ENCODE measurements at regions not wholly inside any gene's neighbourhood (a gene's known extent, or its start where the extent isn't known, plus 50 kb on each side); places are given as distances from the start of the nearest gene placed in this dataset.

GRCh38 chr1:9434247-9435152 lies 104.8 kb upstream of the SLC25A33 start:
- H3K27me3 Mint-ChIP-seq = peaks cover 6% of the 10 kb centered on the region
- ChIA-PET POLR2A (interaction anchor here (1.0 kb wide), 1 partner anchor 151 kb away, joined by 4 read pairs; no protein-coding TSS in a partner anchor), CTCF (interaction anchor here (1.2 kb wide), 1 partner anchor 145 kb away, joined by 4 read pairs; no protein-coding TSS in a partner anchor)
- H3K4me1 Mint-ChIP-seq = peaks cover 9% of the 10 kb centered on the region
- no peak for DNase-seq
- H3K36me3 Mint-ChIP-seq (ENCODE audit: low read depth) = no peaks in the 10 kb centered on the region
- no peak overlapping the region for H3K4me3 Mint-ChIP-seq
- no peak overlapping the region for H3K27ac Mint-ChIP-seq
- H3K9me3 Mint-ChIP-seq = no peaks in the 10 kb centered on the region

- H3K4me3 Mint-ChIP-seq = no peak overlapping the region
- H3K9me3 Mint-ChIP-seq = no peaks in the 10 kb centered on the region
- no peak overlapping the region for H3K27ac Mint-ChIP-seq
- peaks cover 2% of the 10 kb centered on the region for H3K4me1 Mint-ChIP-seq
- H3K27me3 Mint-ChIP-seq = peaks cover 11% of the 10 kb centered on the region
- no peak for DNase-seq
- ChIA-PET POLR2A (no interaction called here), CTCF (no interaction called here)
- no peaks in the 10 kb centered on the region for H3K36me3 Mint-ChIP-seq (ENCODE audit: low read depth)
These were observed 104.1 kb upstream of the SLC25A33 start for GRCh38 chr1:9435153-9435636.

- POLR2A ChIA-PET = no interaction called here
- DNase-seq = no peak
- no peak overlapping the region for H3K27ac Mint-ChIP-seq
- H3K4me3 Mint-ChIP-seq = no peak overlapping the region
- H3K36me3 Mint-ChIP-seq (ENCODE audit: low read depth) = no peaks in the 10 kb centered on the region
- H3K9me3 Mint-ChIP-seq = no peaks in the 10 kb centered on the region
- H3K4me1 Mint-ChIP-seq = no peaks in the 10 kb centered on the region
- H3K27me3 Mint-ChIP-seq = peaks cover 15% of the 10 kb centered on the region
- CTCF ChIA-PET = no interaction called here
These were observed 103.2 kb upstream of the SLC25A33 start for GRCh38 chr1:9435854-9436640.

GRCh38 chr1:9437961-9438430 lies 101.3 kb upstream of the SLC25A33 start:
- no peak for DNase-seq
- Mint-ChIP-seq H3K4me1 (no peaks in the 10 kb centered on the region), H3K27ac (no peak overlapping the region), H3K27me3 (peaks cover 18% of the 10 kb centered on the region), H3K36me3 (ENCODE audit: low read depth) (no peaks in the 10 kb centered on the region), H3K9me3 (no peaks in the 10 kb centered on the region), H3K4me3 (no peak overlapping the region)
- POLR2A ChIA-PET = no interaction called here
- CTCF ChIA-PET = interaction anchor here (0.9 to 2.7 kb wide), 3 partner anchors 10 to 171 kb away, joined by 3 to 9 read pairs (median 4); no protein-coding TSS in a partner anchor

- Mint-ChIP-seq H3K9me3 (no peaks in the 10 kb centered on the region), H3K4me1 (no peaks in the 10 kb centered on the region), H3K36me3 (ENCODE audit: low read depth) (no peaks in the 10 kb centered on the region), H3K27me3 (peaks cover 20% of the 10 kb centered on the region), H3K4me3 (no peak overlapping the region), H3K27ac (no peak overlapping the region)
- no peak for DNase-seq
- CTCF ChIA-PET = interaction anchor here (0.6 to 2.7 kb wide), 3 partner anchors 9 to 323 kb away, joined by 4 to 9 read pairs (median 4); no protein-coding TSS in a partner anchor
- POLR2A ChIA-PET = no interaction called here
These were observed 100.7 kb upstream of the SLC25A33 start for GRCh38 chr1:9438431-9439073.

- POLR2A ChIA-PET = no interaction called here
- Mint-ChIP-seq H3K4me1 (no peaks in the 10 kb centered on the region), H3K27ac (no peak overlapping the region), H3K4me3 (no peak overlapping the region), H3K36me3 (ENCODE audit: low read depth) (no peaks in the 10 kb centered on the region), H3K27me3 (peaks cover 25% of the 10 kb centered on the region), H3K9me3 (no peaks in the 10 kb centered on the region)
- CTCF ChIA-PET = interaction anchor here (0.6 to 2.7 kb wide), 2 partner anchors 17 to 324 kb away, joined by 4 to 9 read pairs; no protein-coding TSS in a partner anchor
- no peak for DNase-seq
These were observed 100.0 kb upstream of the SLC25A33 start for GRCh38 chr1:9439074-9439761.

GRCh38 chr1:9440261-9440660 lies 99.0 kb upstream of the SLC25A33 start:
- ChIA-PET CTCF (interaction anchor here (1.0 kb wide), 1 partner anchor 12 kb away, joined by 3 read pairs; no protein-coding TSS in a partner anchor), POLR2A (no interaction called here)
- no peaks in the 10 kb centered on the region for H3K36me3 Mint-ChIP-seq (ENCODE audit: low read depth)
- H3K27me3 Mint-ChIP-seq = peaks cover 30% of the 10 kb centered on the region
- H3K4me1 Mint-ChIP-seq = no peaks in the 10 kb centered on the region
- no peak overlapping the region for H3K4me3 Mint-ChIP-seq
- no peak for DNase-seq
- no peaks in the 10 kb centered on the region for H3K9me3 Mint-ChIP-seq
- H3K27ac Mint-ChIP-seq = no peak overlapping the region

- Mint-ChIP-seq H3K4me3 (no peak overlapping the region), H3K27me3 (peaks cover 30% of the 10 kb centered on the region), H3K27ac (no peak overlapping the region), H3K9me3 (no peaks in the 10 kb centered on the region), H3K4me1 (no peaks in the 10 kb centered on the region), H3K36me3 (ENCODE audit: low read depth) (no peaks in the 10 kb centered on the region)
- ChIA-PET CTCF (interaction anchor here (1.0 to 1.8 kb wide), 3 partner anchors 11 to 298 kb away, joined by 3 to 9 read pairs (median 4); no protein-coding TSS in a partner anchor), POLR2A (no interaction called here)
- DNase-seq = no peak
These were observed 98.5 kb upstream of the SLC25A33 start for GRCh38 chr1:9440763-9441194.

- no peak for DNase-seq
- POLR2A ChIA-PET = interaction anchor here (1.0 kb wide), 1 partner anchor 15 kb away, joined by 3 read pairs; no protein-coding TSS in a partner anchor
- H3K27ac Mint-ChIP-seq = no peak overlapping the region
- H3K36me3 Mint-ChIP-seq (ENCODE audit: low read depth) = no peaks in the 10 kb centered on the region
- no peaks in the 10 kb centered on the region for H3K9me3 Mint-ChIP-seq
- H3K4me3 Mint-ChIP-seq = no peak overlapping the region
- peaks cover 30% of the 10 kb centered on the region for H3K27me3 Mint-ChIP-seq
- H3K4me1 Mint-ChIP-seq = no peaks in the 10 kb centered on the region
- CTCF ChIA-PET = interaction anchor here (0.7 to 1.8 kb wide), 5 partner anchors 11 to 915 kb away, joined by 3 to 9 read pairs (median 3); no protein-coding TSS in a partner anchor
These were observed 97.7 kb upstream of the SLC25A33 start for GRCh38 chr1:9441451-9442133.

GRCh38 chr1:9442278-9442846 lies 96.9 kb upstream of the SLC25A33 start:
- peaks cover 30% of the 10 kb centered on the region for H3K27me3 Mint-ChIP-seq

GRCh38 chr1:9442986-9443385 lies 96.3 kb upstream of the SLC25A33 start:
- Mint-ChIP-seq H3K27ac (no peak overlapping the region), H3K4me1 (no peaks in the 10 kb centered on the region), H3K9me3 (no peaks in the 10 kb centered on the region), H3K4me3 (no peak overlapping the region), H3K36me3 (ENCODE audit: low read depth) (no peaks in the 10 kb centered on the region), H3K27me3 (peaks cover 25% of the 10 kb centered on the region)
- no peak for DNase-seq
- ChIA-PET CTCF (interaction anchor here (0.7 kb wide), 1 partner anchor 8 kb away, joined by 3 read pairs; no protein-coding TSS in a partner anchor), POLR2A (no interaction called here)

More at GRCh38 chr1:9442278-9442846, 96.9 kb upstream of the SLC25A33 start:
- CTCF ChIA-PET = interaction anchor here (0.7 to 1.8 kb wide), 4 partner anchors 9 to 916 kb away, joined by 3 to 9 read pairs (median 3); no protein-coding TSS in a partner anchor
- H3K36me3 Mint-ChIP-seq (ENCODE audit: low read depth) = no peaks in the 10 kb centered on the region
- no peak overlapping the region for H3K4me3 Mint-ChIP-seq
- H3K9me3 Mint-ChIP-seq = no peaks in the 10 kb centered on the region
- no peaks in the 10 kb centered on the region for H3K4me1 Mint-ChIP-seq
- H3K27ac Mint-ChIP-seq = no peak overlapping the region
- POLR2A ChIA-PET = interaction anchor here (1.0 kb wide), 1 partner anchor 16 kb away, joined by 3 read pairs; no protein-coding TSS in a partner anchor
- no peak for DNase-seq

Measured in activated CD4-positive, alpha-beta memory T cell treated with anti-CD3 and anti-CD28 coated beads, Interleukin-2, amount 10 ng/mL, durations not matched to agents 7 days and 5 days (primary cell).